Fibroblast of pulmonary artery (primary cell): ENCODE measurements at regions not wholly inside any gene's neighbourhood (a gene's known extent, or its start where the extent isn't known, plus 50 kb on each side); places are given as distances from the start of the nearest gene placed in this dataset.

Experiments used
- DNase-seq: peaks from one replicate; pipeline ENCODE4 v3.0.0-alpha.2; 2010; ENCODE audit warnings: low read depth
- H3K4me3 ChIP-seq: replicated peaks from 2 replicates; pipeline ENCODE4 v1.5.1; 2011; ENCODE audit warnings: low read depth, mild to moderate bottlenecking, control low read depth, low read length, moderate library complexity
- TF ChIP-seq, protein P1 (sequence below): IDR thresholded peaks from 2 replicates; pipeline ENCODE4 v1.5.1; 2011; ENCODE audit warnings: mild to moderate bottlenecking, control low read depth, low read length, inconsistent platforms; ENCODE audit errors: missing control alignments

DNA sequence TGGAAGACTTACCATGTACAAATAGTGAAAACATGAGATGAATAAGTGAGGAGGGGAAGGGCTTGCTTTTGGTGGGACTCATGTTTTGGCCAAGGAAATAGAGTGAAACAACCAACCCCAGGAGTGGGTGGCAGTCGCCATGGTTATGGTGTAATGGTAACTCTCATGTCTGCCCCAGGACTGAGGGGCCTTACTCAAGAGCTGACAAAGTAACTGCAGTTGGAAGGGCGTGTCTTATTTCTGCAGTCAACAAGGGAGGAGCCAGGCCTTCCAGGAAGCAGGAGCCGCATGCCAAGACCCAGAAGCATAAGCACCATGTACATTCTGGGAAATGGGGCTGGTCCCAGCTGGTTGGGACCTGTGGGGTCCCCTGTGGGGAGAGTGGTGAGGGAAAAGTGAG is 108.5 kb downstream of the UNC5CL start:
- peak; percentile 59 for DNase-seq
- TF ChIP-seq, protein P1, sequence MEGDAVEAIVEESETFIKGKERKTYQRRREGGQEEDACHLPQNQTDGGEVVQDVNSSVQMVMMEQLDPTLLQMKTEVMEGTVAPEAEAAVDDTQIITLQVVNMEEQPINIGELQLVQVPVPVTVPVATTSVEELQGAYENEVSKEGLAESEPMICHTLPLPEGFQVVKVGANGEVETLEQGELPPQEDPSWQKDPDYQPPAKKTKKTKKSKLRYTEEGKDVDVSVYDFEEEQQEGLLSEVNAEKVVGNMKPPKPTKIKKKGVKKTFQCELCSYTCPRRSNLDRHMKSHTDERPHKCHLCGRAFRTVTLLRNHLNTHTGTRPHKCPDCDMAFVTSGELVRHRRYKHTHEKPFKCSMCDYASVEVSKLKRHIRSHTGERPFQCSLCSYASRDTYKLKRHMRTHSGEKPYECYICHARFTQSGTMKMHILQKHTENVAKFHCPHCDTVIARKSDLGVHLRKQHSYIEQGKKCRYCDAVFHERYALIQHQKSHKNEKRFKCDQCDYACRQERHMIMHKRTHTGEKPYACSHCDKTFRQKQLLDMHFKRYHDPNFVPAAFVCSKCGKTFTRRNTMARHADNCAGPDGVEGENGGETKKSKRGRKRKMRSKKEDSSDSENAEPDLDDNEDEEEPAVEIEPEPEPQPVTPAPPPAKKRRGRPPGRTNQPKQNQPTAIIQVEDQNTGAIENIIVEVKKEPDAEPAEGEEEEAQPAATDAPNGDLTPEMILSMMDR: no peak

DNA sequence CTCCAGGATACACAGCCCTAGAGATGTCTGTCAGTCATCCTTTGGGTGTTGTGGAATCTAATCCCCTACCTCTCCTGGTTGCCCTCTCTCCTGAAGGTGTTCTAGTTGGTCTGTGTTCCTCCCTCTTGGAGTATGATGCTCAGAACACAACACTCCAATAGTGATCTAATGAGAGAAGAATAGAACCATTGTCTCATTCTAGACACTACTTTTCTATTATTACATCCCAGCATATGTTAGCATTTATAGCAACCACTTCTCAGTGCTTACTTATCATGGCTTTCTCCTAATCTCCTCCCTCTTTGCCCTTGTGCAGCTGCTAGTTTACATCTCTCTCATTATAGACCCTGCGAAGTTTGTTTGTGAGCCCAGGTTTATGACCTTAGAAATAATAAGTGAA is 109.0 kb downstream of the UNC5CL start:
- TF ChIP-seq, protein P1: no peak
- no peak overlapping the region for H3K4me3 ChIP-seq
- no peak for DNase-seq

More for the DNA sequence above, 108.5 kb downstream of the UNC5CL start:
- no peak overlapping the region for H3K4me3 ChIP-seq

DNA sequence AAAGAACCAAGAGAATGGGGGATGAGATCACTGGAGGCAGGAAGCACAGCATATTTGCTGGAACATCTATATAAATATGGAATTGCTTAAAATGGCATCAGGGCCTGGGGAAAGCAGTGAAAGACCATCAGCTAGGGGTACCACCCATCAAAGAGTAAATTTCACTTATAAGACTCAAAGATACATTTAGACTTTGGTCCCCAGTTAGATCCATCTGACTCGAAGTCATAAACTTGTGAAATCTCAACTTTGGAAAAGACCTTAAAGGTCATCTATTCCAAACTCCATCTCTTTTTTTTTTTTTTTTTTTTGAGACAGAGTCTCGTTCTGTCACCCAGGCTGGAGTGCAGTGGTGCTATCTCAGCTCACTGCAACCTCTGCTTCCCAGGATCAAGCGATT is 109.8 kb downstream of the UNC5CL start:
- DNase-seq: no peak
- no peak overlapping the region for H3K4me3 ChIP-seq
- TF ChIP-seq, protein P1: no peak

DNA sequence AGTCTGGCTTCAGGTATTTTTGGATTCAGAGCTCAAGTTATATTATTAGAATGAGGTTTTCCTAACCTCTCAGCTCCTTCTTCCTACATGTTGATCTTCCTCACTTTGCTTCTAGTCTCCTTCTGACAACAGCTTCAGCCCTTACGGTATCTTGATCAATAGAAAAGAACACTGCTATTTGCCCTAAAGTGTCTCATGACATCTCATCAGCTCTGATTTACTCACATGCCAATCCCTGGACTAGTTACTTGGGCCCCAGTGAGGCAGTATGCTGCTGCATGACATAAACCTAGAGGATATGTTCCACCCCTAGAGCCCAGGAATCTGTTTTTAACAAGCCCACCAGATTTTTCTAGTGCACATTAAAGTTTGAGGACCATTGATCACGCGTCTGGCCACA is 110.3 kb downstream of the UNC5CL start:
- TF ChIP-seq, protein P1: no peak
- H3K4me3 ChIP-seq: no peak overlapping the region
- DNase-seq: no peak

DNA sequence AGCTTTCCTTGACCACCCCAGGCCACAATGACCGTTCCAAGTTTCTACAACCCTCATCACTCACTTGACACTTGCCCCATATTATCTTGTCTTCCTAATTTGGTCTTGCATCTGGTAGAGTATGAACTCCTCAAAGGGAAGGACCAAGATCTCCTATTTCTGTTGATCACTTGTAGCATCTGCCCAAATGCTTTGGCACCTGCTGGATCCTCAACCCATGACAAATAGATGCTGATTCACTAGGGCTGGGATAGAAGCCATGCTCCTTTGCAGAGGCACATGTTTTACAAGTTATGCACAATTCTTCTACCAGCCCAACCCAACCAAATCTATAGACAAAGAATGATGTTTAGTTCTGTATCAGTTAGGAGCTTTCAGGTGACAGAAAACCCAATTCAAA is 110.7 kb downstream of the UNC5CL start:
- TF ChIP-seq, protein P1: no peak
- no peak for DNase-seq
- H3K4me3 ChIP-seq: no peak overlapping the region

DNA sequence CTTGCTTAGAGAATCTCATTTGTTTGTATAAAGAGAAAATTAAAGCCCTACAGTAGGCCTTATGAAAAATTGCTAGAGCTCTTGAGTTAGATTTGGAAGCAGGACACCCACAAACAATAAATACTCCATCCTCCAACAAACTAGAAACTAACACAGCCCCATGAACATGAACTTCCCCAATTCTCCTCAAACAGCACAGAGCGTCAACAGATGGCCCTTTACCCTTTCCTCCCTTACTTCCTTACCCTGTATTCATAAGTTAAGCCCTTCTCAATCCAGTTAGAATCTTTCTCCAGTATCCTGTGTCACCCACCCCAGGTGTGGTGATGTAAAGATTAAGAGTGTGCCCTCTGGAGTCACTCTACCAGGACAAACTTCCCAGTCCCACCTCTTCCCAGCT is 113.7 kb downstream of the UNC5CL start:
- DNase-seq: no peak
- TF ChIP-seq, protein P1: no peak
- H3K4me3 ChIP-seq: no peak overlapping the region

DNA sequence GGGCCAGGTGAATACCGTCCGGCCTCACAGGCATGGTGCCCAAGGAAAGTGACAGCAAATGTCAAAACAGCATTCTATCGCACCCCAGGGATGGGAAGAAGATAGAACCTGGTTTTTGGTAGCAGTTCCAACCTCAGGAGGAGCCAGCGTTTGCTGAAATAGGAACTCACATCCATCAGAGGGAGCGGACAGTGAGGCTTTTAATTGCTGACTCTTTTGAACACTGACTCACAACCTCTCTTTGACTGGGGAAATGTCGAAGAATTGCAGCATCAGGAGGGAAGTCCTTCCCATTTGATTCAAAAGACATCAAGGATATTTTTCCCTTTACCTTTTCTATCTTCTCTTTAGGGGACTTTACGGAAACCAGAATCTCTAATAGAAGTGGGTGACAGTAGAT is 114.2 kb downstream of the UNC5CL start:
- no peak for DNase-seq

More for the DNA sequence above, 114.2 kb downstream of the UNC5CL start:
- H3K4me3 ChIP-seq: no peak overlapping the region
- TF ChIP-seq, protein P1: no peak
